ENCODE measurements at regions not wholly inside any gene's neighbourhood (a gene's known extent, or its start where the extent isn't known, plus 50 kb on each side); places are given as distances from the start of the nearest gene placed in this dataset.

- no peak for TF ChIP-seq SREBF1 (IDR thresholded peaks at IDR 0.05; ENCODE audit: borderline replicate concordance, low read depth, low read length)
- TF ChIP-seq, protein P1, sequence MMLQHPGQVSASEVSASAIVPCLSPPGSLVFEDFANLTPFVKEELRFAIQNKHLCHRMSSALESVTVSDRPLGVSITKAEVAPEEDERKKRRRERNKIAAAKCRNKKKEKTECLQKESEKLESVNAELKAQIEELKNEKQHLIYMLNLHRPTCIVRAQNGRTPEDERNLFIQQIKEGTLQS (IDR thresholded peaks at IDR 0.05): no peak
- TF ChIP-seq, protein P1 (CRISPR knock-in tag; conservative IDR thresholded peaks at IDR 0.05): no peak
- TF ChIP-seq, protein P2, sequence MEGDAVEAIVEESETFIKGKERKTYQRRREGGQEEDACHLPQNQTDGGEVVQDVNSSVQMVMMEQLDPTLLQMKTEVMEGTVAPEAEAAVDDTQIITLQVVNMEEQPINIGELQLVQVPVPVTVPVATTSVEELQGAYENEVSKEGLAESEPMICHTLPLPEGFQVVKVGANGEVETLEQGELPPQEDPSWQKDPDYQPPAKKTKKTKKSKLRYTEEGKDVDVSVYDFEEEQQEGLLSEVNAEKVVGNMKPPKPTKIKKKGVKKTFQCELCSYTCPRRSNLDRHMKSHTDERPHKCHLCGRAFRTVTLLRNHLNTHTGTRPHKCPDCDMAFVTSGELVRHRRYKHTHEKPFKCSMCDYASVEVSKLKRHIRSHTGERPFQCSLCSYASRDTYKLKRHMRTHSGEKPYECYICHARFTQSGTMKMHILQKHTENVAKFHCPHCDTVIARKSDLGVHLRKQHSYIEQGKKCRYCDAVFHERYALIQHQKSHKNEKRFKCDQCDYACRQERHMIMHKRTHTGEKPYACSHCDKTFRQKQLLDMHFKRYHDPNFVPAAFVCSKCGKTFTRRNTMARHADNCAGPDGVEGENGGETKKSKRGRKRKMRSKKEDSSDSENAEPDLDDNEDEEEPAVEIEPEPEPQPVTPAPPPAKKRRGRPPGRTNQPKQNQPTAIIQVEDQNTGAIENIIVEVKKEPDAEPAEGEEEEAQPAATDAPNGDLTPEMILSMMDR (IDR thresholded peaks at IDR 0.05 in 2 of 3, conservative IDR thresholded peaks at IDR 0.05 in 1 of 3; ENCODE audit: insufficient read depth in 2 of 3, low read depth in 1 of 3, low read length in 3 of 3): no peak
- TF ChIP-seq TARDBP (IDR thresholded peaks at IDR 0.05): no peak
- no peak for TF ChIP-seq GTF2F1 (IDR thresholded peaks at IDR 0.05; ENCODE audit: low read depth, low read length)
- no peak for TF ChIP-seq AFF4 (CRISPR knock-in tag; IDR thresholded peaks at IDR 0.05)
- TF ChIP-seq RBBP5 (IDR thresholded peaks at IDR 0.05; ENCODE audit: borderline replicate concordance, insufficient read depth, low read length, poor library complexity, severe bottlenecking): no peak
- TF ChIP-seq, protein P3, sequence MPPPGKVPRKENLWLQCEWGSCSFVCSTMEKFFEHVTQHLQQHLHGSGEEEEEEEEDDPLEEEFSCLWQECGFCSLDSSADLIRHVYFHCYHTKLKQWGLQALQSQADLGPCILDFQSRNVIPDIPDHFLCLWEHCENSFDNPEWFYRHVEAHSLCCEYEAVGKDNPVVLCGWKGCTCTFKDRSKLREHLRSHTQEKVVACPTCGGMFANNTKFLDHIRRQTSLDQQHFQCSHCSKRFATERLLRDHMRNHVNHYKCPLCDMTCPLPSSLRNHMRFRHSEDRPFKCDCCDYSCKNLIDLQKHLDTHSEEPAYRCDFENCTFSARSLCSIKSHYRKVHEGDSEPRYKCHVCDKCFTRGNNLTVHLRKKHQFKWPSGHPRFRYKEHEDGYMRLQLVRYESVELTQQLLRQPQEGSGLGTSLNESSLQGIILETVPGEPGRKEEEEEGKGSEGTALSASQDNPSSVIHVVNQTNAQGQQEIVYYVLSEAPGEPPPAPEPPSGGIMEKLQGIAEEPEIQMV (tag; conservative IDR thresholded peaks at IDR 0.05; ENCODE audit: low read depth): no peak
These were observed 561.6 kb downstream of the ZBBX start for GRCh38 chr3:166818464-166818863.

All from K562 (cell line).